ENCODE measurements at regions not wholly inside any gene's neighbourhood (a gene's known extent, or its start where the extent isn't known, plus 50 kb on each side); places are given as distances from the start of the nearest gene placed in this dataset.
"Not testable (repeated sequence)": the region's sequence is repeated elsewhere in the genome, so short reads cannot be mapped to it uniquely, and the experiment has no call there.

DNA sequence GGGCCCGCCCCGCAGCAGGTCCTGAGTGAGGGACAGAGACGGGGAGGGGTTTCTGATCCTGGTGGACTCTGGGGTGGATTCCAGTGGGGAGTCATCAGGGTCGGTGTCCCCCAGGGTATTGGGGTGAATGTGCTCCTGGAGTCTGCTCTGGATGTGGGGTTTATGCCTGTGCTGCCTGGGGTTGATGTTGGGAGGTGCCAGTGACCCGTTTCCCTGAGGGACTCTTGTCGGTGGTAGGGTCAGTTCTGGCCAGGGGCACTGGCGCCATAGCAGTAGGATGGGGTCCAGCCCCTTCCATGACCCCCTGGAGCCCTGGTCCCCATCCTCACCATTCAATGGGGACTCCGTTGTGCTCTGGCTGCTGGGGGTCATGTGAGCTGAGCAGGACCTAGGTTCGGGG lies 151.2 kb upstream of the POTEB2 start:
- H3K27ac ChIP-seq (ENCODE audit: insufficient read depth, low read length); H2AFZ ChIP-seq (replicated peaks; ENCODE audit: low read length, poor library complexity); H3K18ac ChIP-seq (ENCODE audit: low read depth, low read length); ATAC-seq (ENCODE audit: low read depth); H4K5ac ChIP-seq (ENCODE audit: low read depth, low read length); CTCF ChIA-PET; POLR2A ChIA-PET (ENCODE audit: unreplicated experiment); H3K4me2 ChIP-seq (ENCODE audit: low read depth, low read length); H3K4ac ChIP-seq (ENCODE audit: low read depth, low read length); DNase-seq; H3K4me3 ChIP-seq (ENCODE audit: insufficient read depth, low read depth, low read length); H2BK5ac ChIP-seq (ENCODE audit: low read depth, low read length, poor library complexity, severe bottlenecking); H2AK9ac ChIP-seq (replicated peaks; ENCODE audit: low read depth, low read length, poor library complexity); H3K9ac ChIP-seq (ENCODE audit: low read depth, low read length); H2BK15ac ChIP-seq (ENCODE audit: low read depth, low read length); BruUV-seq (replicated peaks); H3K9me1 ChIP-seq (ENCODE audit: insufficient read depth, low read length); H2BK120ac ChIP-seq (ENCODE audit: low read depth, low read length); H2BK20ac ChIP-seq (ENCODE audit: low read depth, low read length); H3K23ac ChIP-seq (ENCODE audit: low read depth, low read length); H3K36me3 ChIP-seq (ENCODE audit: control insufficient read depth, insufficient read depth, low read length); in situ Hi-C loops (cut with MboI; ENCODE audit: low sequenced_read_pairs); H4K20me1 ChIP-seq (ENCODE audit: insufficient read depth, low read length); H2AK5ac ChIP-seq (ENCODE audit: low read depth, low read length); H3K56ac ChIP-seq (ENCODE audit: extremely low read depth, insufficient read depth, low read length); H3K14ac ChIP-seq (replicated peaks; ENCODE audit: low read depth, low read length); intact Hi-C loops (cut with micrococcal nuclease); H4K8ac ChIP-seq (ENCODE audit: low read depth in 2 of 2, low read length in 2 of 2); H3K9me3 ChIP-seq (ENCODE audit: control insufficient read depth, insufficient read depth, low read length); H3K79me1 ChIP-seq (ENCODE audit: low read depth in 1 of 2, low read length in 2 of 2); dilution Hi-C loops (cut with HindIII; ENCODE audit: low sequenced_read_pairs, unreplicated experiment); H4K91ac ChIP-seq (ENCODE audit: insufficient read depth, low read depth, low read length); H3K4me1 ChIP-seq (ENCODE audit: control insufficient read depth, insufficient read depth, low read length); H3K27me3 ChIP-seq (ENCODE audit: control insufficient read depth, insufficient read depth, low read length): not testable (repeated sequence)
- no CpG with 5 or more reads among the region's 9 CpGs for WGBS, 2 experiments (ENCODE audit: extremely low coverage in 2 of 2, insufficient read length in 1 of 2)

DNA sequence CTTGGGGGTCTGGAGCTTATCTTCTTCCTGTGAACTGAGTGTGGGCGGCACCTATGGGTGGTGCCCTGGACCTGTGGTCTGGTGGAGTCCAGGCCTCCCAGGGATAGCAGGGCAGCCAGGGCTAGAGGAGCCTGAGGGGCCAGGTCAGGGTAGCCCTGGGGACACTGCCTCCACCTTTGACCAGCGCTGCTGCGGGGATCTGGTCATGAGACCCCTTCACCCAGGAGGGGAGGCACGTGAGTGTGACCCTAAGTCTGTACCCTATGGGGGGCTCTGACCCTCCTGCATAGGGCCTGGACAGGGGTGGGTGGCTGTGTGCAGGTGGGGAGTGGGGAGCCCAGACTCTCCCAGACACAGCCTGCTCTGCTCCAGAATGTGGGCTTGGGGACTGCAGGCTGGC lies 150.5 kb upstream of the POTEB2 start:
- dilution Hi-C loops (cut with HindIII; ENCODE audit: low sequenced_read_pairs, unreplicated experiment); H4K8ac ChIP-seq (ENCODE audit: low read depth in 2 of 2, low read length in 2 of 2); H3K9me1 ChIP-seq (ENCODE audit: insufficient read depth, low read length); DNase-seq; H2AK5ac ChIP-seq (ENCODE audit: low read depth, low read length); H3K23ac ChIP-seq (ENCODE audit: low read depth, low read length); CTCF ChIA-PET; H4K20me1 ChIP-seq (ENCODE audit: insufficient read depth, low read length); ATAC-seq (ENCODE audit: low read depth); H2BK120ac ChIP-seq (ENCODE audit: low read depth, low read length); H3K4me2 ChIP-seq (ENCODE audit: low read depth, low read length); H2AFZ ChIP-seq (replicated peaks; ENCODE audit: low read length, poor library complexity); H2BK5ac ChIP-seq (ENCODE audit: low read depth, low read length, poor library complexity, severe bottlenecking); H3K27me3 ChIP-seq (ENCODE audit: control insufficient read depth, insufficient read depth, low read length); H3K79me1 ChIP-seq (ENCODE audit: low read depth in 1 of 2, low read length in 2 of 2); H3K9ac ChIP-seq (ENCODE audit: low read depth, low read length); in situ Hi-C loops (cut with MboI; ENCODE audit: low sequenced_read_pairs); H3K36me3 ChIP-seq (ENCODE audit: control insufficient read depth, insufficient read depth, low read length); H3K18ac ChIP-seq (ENCODE audit: low read depth, low read length); H3K4me3 ChIP-seq (ENCODE audit: insufficient read depth, low read depth, low read length); H4K5ac ChIP-seq (ENCODE audit: low read depth, low read length); H2AK9ac ChIP-seq (replicated peaks; ENCODE audit: low read depth, low read length, poor library complexity); POLR2A ChIA-PET (ENCODE audit: unreplicated experiment); H3K27ac ChIP-seq (ENCODE audit: insufficient read depth, low read length); H3K14ac ChIP-seq (replicated peaks; ENCODE audit: low read depth, low read length); H2BK15ac ChIP-seq (ENCODE audit: low read depth, low read length); H2BK20ac ChIP-seq (ENCODE audit: low read depth, low read length); H4K91ac ChIP-seq (ENCODE audit: insufficient read depth, low read depth, low read length); BruUV-seq (replicated peaks); H3K4me1 ChIP-seq (ENCODE audit: control insufficient read depth, insufficient read depth, low read length); H3K9me3 ChIP-seq (ENCODE audit: control insufficient read depth, insufficient read depth, low read length); H3K4ac ChIP-seq (ENCODE audit: low read depth, low read length); intact Hi-C loops (cut with micrococcal nuclease); H3K56ac ChIP-seq (ENCODE audit: extremely low read depth, insufficient read depth, low read length): not testable (repeated sequence)
- WGBS, 2 experiments (ENCODE audit: extremely low coverage in 2 of 2, insufficient read length in 1 of 2) = no CpG with 5 or more reads among the region's 4 CpGs

Measured in IMR-90 (cell line).